ENCODE measurements at regions not wholly inside any gene's neighbourhood (a gene's known extent, or its start where the extent isn't known, plus 50 kb on each side); places are given as distances from the start of the nearest gene placed in this dataset.

DNA sequence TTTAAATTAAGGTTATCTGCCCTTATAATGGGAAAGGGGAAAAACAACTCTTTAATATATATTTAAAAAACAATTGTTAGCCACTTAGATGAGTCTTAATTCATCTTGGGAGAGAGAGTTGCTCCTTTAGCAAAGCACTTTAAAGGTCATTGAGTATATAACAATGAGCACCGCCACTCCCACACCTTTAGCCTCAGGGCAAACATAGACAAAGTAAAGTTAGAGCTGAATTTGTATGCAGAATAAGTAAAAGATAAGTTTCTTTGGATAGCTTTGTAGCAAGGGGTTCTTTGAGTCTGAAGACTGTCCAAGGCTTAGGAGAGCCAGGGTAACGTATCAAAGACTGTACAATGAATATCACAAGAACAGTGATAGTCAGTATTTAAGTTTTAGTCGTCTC is 728.8 kb upstream of the LMO3 start:
- TF ChIP-seq PPARA (CRISPR knock-in tag; IDR thresholded peaks at IDR 0.05; ENCODE audit: borderline replicate concordance) = no peak
- TF ChIP-seq TSHZ2 (CRISPR knock-in tag; IDR thresholded peaks at IDR 0.05) = no peak
- TF ChIP-seq BACH2 (CRISPR knock-in tag; IDR thresholded peaks at IDR 0.05; ENCODE audit: borderline replicate concordance) = no peak
- TF ChIP-seq, protein P1, sequence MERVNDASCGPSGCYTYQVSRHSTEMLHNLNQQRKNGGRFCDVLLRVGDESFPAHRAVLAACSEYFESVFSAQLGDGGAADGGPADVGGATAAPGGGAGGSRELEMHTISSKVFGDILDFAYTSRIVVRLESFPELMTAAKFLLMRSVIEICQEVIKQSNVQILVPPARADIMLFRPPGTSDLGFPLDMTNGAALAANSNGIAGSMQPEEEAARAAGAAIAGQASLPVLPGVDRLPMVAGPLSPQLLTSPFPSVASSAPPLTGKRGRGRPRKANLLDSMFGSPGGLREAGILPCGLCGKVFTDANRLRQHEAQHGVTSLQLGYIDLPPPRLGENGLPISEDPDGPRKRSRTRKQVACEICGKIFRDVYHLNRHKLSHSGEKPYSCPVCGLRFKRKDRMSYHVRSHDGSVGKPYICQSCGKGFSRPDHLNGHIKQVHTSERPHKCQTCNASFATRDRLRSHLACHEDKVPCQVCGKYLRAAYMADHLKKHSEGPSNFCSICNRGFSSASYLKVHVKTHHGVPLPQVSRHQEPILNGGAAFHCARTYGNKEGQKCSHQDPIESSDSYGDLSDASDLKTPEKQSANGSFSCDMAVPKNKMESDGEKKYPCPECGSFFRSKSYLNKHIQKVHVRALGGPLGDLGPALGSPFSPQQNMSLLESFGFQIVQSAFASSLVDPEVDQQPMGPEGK (CRISPR knock-in tag; IDR thresholded peaks at IDR 0.05; ENCODE audit: borderline replicate concordance) = no peak
- TF ChIP-seq RARB (CRISPR knock-in tag; IDR thresholded peaks at IDR 0.05) = no peak

Measured in SK-N-SH treated with all-trans-retinoic acid at 6 μM for 48 hours (cell line).